GM21723 (cell line): ENCODE measurements at regions not wholly inside any gene's neighbourhood (a gene's known extent, or its start where the extent isn't known, plus 50 kb on each side); places are given as distances from the start of the nearest gene placed in this dataset.

ENCODE experiments used
- ATAC-seq: cut with Tn5 transposase; IDR thresholded peaks from one replicate; pipeline ENCODE4 v1.9.1; 2021; ENCODE audit warnings: mild to moderate bottlenecking, moderate library complexity; ENCODE audit not compliant: unreplicated experiment

DNA sequence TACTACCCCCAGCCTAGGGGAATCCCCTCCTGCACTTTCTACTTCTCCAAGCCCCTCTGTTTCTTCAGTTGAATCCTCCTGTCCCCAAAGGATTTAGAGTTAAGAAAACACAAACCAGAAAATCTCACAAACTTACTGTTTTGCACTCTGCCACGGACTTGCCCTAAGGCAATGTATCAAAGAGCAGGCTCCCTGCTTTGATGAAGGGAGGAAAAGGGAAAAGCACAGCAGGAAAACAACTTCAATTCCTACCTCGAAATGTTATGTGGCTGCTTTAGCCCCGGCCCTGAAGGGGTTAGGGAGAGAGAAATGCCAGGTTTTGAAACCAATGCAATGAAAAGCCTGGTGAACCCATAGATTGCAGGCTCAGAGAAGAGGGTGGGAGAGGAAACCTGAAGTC is 254.7 kb downstream of the MAN2A1 start:
- no peak for ATAC-seq

GRCh38 chr5:109945097-109945678 is 255.5 kb downstream of the MAN2A1 start:
- no peak for ATAC-seq

DNA sequence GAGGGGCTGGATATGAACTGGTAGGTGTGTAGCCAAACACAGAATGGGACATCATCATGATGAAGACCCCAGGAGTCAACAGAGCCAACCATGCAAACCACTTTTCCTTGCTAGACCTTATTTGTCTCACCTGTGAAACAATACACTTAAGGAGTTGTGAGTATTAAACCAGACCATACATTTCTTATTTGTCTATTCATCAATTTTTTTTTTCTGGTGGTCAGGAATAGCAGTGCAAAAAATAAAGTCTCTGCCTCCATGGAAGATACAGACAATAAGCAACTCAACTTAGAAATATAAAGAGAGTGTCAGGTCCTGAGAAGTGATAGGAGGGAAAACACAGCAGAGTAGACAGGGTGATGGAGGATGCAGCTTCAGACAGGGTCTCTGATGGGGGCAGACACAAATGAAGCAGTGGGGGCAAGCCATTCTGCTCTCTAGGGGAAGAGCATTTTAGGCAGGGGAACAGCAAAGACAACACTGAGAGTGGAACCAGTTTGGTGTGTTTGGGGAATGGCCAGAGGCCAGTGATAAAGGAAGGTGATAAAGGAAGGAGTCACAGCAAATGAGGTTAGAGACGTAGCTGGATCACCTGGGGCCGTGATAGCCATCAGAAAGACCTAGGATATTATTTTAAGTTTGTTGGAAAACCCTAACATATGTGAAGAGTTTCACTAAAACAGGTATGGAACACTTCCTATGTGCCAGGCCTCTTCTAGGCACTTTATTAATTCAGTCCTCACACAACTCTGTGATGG is 256.2 kb downstream of the MAN2A1 start:
- no peak for ATAC-seq

GRCh38 chr5:109946610-109947009 is 256.9 kb downstream of the MAN2A1 start:
- no peak for ATAC-seq

DNA sequence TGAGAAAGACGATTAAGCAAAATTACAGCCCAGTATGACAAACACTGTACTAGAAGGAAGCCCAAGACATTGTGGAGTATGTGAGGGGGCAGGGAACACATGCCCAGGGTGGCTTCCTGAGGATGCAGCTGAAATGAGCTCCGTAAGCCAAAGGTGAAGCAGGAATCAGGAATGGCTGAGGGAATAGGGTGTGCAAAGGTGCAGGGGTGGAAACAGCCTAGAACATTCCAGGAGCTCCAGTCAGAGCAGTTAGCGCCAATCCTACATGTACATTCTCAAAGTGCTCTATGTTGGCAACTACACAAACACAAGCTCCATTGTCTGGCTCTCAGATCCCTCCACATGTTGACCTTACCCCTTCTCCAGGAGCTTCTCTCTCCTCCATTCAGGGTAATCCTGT is 257.9 kb downstream of the MAN2A1 start:
- ATAC-seq = no peak

- ATAC-seq = no peak
These were observed 260.9 kb downstream of the MAN2A1 start for GRCh38 chr5:109950634-109951033.

- ATAC-seq = no peak
These were observed 261.6 kb downstream of the MAN2A1 start for GRCh38 chr5:109951348-109951747.

DNA sequence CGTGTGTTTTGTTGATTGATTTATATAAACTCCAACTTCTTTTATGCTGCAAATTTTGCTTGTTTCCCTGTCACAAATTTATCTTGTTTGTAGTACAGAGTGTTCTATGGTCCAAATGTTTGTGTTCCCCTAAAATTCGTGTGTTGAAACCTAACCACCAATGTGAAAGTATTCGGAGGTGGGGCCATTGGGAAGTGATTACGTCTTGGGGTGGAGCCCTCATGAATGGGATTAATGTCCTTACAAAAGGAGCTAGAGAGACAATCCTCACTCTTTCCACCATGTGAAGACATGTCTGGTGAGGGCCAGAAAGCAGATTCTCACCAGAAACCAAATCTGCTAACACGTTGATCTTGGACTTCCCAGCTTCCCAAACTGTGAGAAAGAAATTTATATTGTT is 262.0 kb downstream of the MAN2A1 start:
- ATAC-seq = no peak

GRCh38 chr5:109953761-109954160 is 264.0 kb downstream of the MAN2A1 start:
- no peak for ATAC-seq

DNA sequence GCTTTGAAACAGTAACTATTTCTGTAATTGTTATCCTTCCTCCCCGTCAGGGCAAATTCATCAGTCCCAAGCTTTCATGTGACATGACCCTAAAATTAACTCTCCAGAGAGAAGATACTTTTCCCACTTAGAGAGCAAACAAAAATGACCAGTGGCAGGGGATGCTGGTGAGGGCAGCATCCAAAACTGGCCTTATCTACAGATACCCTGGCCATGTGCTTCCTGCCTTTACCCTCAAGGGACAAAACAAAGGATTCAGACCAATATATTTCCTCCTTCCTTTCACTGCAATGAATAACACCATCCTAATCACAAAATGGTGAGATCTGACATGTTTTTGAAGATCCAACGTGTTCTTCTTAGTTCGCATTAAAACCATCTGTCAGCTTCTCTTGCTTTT is 267.2 kb downstream of the MAN2A1 start:
- no peak for ATAC-seq

DNA sequence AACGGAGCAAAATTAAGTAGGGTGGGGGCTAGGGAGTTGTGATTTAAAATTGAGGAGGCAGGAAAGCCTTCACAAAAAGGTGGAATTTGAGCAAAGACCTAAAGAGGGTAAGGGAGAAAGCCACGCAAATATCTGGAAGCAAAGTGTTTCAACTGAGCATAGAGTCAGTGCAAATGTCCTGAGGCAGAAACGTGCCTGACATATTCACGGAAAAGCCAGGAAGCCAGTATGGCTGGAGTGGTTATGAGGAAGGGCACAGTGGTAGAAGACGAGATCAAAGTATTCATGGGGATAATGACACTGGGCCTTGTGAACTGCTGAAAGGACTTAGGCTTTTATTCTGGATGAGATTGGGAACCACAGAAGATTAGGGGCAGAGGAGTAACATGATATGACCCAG is 268.4 kb downstream of the MAN2A1 start:
- no peak for ATAC-seq

- no peak for ATAC-seq
These were observed 269.9 kb downstream of the MAN2A1 start for GRCh38 chr5:109959652-109960051.

GRCh38 chr5:109961751-109962150 is 272.0 kb downstream of the MAN2A1 start:
- no peak for ATAC-seq

- no peak for ATAC-seq
These were observed 273.3 kb downstream of the MAN2A1 start for GRCh38 chr5:109962882-109963603.

DNA sequence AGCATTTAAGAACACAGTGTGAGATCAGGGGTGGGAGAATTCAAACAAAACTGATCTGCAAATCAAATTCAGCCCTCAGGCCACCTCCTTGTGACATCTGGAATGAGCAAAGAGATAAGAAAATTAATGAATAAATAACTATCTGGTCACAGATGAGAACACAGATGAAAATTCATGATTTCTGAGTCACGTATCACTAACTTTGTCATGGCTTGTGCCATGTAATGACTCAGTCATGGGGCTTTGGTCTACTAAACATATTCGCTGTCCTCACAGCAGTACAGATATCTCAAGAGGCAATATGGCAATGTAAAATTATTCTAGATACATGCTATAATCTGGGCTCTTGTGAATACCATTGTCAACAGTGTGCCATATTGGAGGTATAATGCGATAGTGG is 274.4 kb downstream of the MAN2A1 start:
- ATAC-seq = no peak

DNA sequence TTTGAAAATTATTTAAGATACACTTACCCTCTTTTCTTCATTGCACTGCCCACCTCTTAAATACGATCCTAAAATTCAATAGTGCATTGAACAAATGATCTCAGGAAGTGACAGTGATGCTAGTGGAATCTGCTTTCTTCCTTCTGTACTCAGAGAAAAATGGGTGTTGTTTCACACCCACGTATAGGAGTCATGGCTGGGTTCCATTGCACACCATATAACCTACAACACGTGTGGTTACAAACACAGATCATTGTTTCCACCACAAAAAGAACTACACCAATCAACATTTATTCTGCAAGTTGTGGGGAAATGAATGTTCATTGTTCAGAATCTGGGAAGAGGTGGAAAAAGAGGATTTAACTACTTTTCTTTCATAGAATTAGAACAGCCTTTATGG is 275.9 kb downstream of the MAN2A1 start:
- no peak for ATAC-seq

DNA sequence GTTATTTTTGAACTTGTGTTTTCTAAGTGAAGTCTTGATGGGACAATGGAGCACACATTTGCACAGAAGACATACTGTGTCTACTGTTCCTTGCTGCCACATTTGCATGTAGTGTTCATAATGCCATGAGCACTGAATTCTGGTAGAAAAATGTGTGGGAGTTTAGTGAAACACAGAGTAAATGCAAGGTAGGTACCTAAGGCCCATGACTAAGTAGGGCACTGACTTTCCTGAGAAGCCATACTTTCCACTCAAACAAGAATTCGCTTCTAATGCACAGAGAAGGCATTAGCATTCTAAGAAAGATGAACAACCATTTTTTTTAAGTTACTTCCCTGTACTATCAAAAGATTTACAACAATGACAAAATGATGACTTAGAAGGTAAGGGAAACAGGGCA is 282.2 kb downstream of the MAN2A1 start:
- no peak for ATAC-seq

DNA sequence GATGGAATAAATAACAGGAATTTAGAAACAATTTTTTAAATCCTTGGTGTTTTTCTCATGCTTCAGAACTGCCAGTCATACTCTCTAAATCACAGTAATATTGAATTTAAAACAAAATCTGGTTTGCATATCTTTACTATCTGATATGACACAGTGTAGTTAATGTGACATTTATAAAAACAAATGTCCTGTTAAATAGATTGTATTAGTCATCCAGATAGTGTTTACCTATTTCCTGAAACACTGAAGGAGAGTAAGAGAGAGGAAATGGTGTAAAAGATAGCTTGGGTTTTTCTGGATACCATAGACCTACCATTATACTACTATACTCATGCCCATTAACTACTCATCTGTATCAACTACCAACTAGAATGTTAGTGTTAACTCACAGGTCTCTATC is 292.3 kb downstream of the MAN2A1 start:
- no peak for ATAC-seq

- no peak for ATAC-seq
These were observed 293.3 kb downstream of the MAN2A1 start for GRCh38 chr5:109982966-109983534.

- no peak for ATAC-seq
These were observed 297.0 kb downstream of the MAN2A1 start for GRCh38 chr5:109986726-109987125.

- ATAC-seq = no peak
These were observed 297.6 kb downstream of the MAN2A1 start for GRCh38 chr5:109987355-109987754.

GRCh38 chr5:109987970-109988369 is 298.2 kb downstream of the MAN2A1 start:
- ATAC-seq = no peak
